Caco-2 (cell line): ENCODE measurements at regions not wholly inside any gene's neighbourhood (a gene's known extent, or its start where the extent isn't known, plus 50 kb on each side); places are given as distances from the start of the nearest gene placed in this dataset.

ENCODE experiments used
- BruUV-seq: library from RNA; stranded (reverse); fragments of 400-500 nt; replicated peaks from 2 replicates; lab custom pipeline; 2021; lab: Mats Ljungman, UMichigan
- CTCF ChIA-PET: fragments of 300-600 bp; sonication (Branson Sonifier 250); formaldehyde crosslinking; loops from one replicate; lab custom pipeline; 2022; ENCODE audit warnings: antibody characterized with exemption; lab: Charles Lee
- POLR2A ChIA-PET: fragments of 300-600 bp; sonication (Branson Sonifier 250); formaldehyde crosslinking; loops from one replicate; lab custom pipeline; 2022; ENCODE audit warnings: antibody characterized with exemption; lab: Charles Lee
- DNase-seq, 2 experiments: peaks; one replicate each; pipeline versions ENCODE4 v3.0.0 to v3.0.0-alpha.2; 2020 to 2022
- H3K27me3 ChIP-seq: replicated peaks from 2 replicates; pipeline ENCODE4 v1.6.0; 2011; ENCODE audit warnings: low read length; ENCODE audit not compliant: control insufficient read depth, insufficient read depth
- H3K36me3 ChIP-seq: 2 replicates; pipeline ENCODE4 v1.5.1; 2011; ENCODE audit warnings: low read length; ENCODE audit not compliant: control insufficient read depth, insufficient read depth
- H3K4me1 ChIP-seq: fragments of 250-450 bp; sonication (Bioruptor Pico); 2 replicates; pipeline ENCODE4 v1.5.1; 2020; ENCODE audit warnings: mild to moderate bottlenecking
- H3K4me3 ChIP-seq: 2 replicates; pipeline ENCODE4 v1.5.1; 2011; ENCODE audit warnings: low read depth, mild to moderate bottlenecking, control low read depth, low read length
- H3K9me3 ChIP-seq: fragments of 250-450 bp; sonication (Bioruptor Pico); 2 replicates; pipeline ENCODE4 v1.5.1; 2020; ENCODE audit warnings: mild to moderate bottlenecking, moderate library complexity
- H3K27ac Mint-ChIP-seq: one replicate; pipeline ENCODE4 v1.8.0; 2022; ENCODE audit warnings: mixed read lengths; ENCODE audit not compliant: unreplicated experiment
- H3K27me3 Mint-ChIP-seq: one replicate; pipeline ENCODE4 v1.8.0; 2022; ENCODE audit warnings: mixed read lengths; ENCODE audit not compliant: insufficient read depth, unreplicated experiment
- H3K36me3 Mint-ChIP-seq: one replicate; pipeline ENCODE4 v1.8.0; 2022; ENCODE audit warnings: mild to moderate bottlenecking, mixed read lengths; ENCODE audit not compliant: insufficient read depth, unreplicated experiment
- H3K4me1 Mint-ChIP-seq: one replicate; pipeline ENCODE4 v1.8.0; 2022; ENCODE audit warnings: low read depth, mixed read lengths; ENCODE audit not compliant: unreplicated experiment
- H3K4me3 Mint-ChIP-seq: one replicate; pipeline ENCODE4 v1.8.0; 2022; ENCODE audit warnings: mild to moderate bottlenecking, moderate library complexity, mixed read lengths; ENCODE audit not compliant: unreplicated experiment
- H3K9me3 Mint-ChIP-seq: one replicate; pipeline ENCODE4 v1.8.0; 2022; ENCODE audit warnings: mixed read lengths; ENCODE audit not compliant: unreplicated experiment
- intact Hi-C: fragments of 100-400 bp; cut with micrococcal nuclease; formaldehyde crosslinking; loops from one replicate; pipeline ENCODE4 v1.10.0; 2022; ENCODE audit not compliant: unreplicated experiment
- TF ChIP-seq, protein P1 (sequence below), 2 experiments: fragments of 200-600 bp in 1 of 2; IDR thresholded peaks; 1 replicate in 1 of 2; 2 replicates in 1 of 2; pipeline versions ENCODE4 v1.5.1 to v1.8.0; 2011 to 2022; ENCODE audit warnings: antibody characterized with exemption in 1 of 2, control low read depth in 1 of 2, inconsistent platforms in 1 of 2, low read depth in 1 of 2, low read length in 1 of 2, mild to moderate bottlenecking in 1 of 2, moderate library complexity in 1 of 2; ENCODE audit not compliant: insufficient read depth in 1 of 2, severe bottlenecking in 1 of 2, unreplicated experiment in 1 of 2

DNA sequence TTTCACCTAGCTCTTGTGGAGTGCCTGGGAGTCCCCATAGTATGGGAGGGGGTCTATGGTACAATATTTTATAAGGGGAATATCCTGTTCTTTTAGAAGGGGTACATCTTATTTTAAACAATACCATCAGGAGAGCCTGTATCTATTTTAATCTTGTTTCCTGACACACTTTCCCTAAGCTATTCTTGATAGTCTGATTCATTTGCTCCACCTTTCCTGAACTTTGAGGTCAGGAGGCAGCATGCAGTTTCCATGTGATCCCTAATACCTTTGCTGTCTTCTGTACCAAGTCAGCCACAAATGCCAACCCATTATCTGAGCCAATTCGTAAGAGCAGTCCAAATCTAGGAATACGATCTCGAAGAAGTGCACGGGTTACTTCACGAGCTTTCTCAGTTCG lies 86.2 kb downstream of the SLC25A15 start:
- no peaks in the 10 kb centered on the region for H3K27me3 ChIP-seq
- POLR2A ChIA-PET = no interaction called here
- H3K36me3 Mint-ChIP-seq = peaks cover 30% of the 10 kb centered on the region
- intact Hi-C loops = no loop called here
- BruUV-seq = no TSS peak
- CTCF ChIA-PET = interaction anchor here (0.5 kb wide), 1 partner anchor 311 kb away, joined by 3 read pairs; no protein-coding TSS in a partner anchor
- H3K36me3 ChIP-seq = peaks cover 5% of the 10 kb centered on the region; the same call in 1 of the 2 replicates
- DNase-seq = no peak
- H3K27me3 Mint-ChIP-seq = no peaks in the 10 kb centered on the region
- no peak overlapping the region for H3K4me3 Mint-ChIP-seq
- H3K4me1 ChIP-seq = no peaks in the 10 kb centered on the region
- H3K9me3 Mint-ChIP-seq = peaks cover 51% of the 10 kb centered on the region
- H3K9me3 ChIP-seq = peaks cover 43% of the 10 kb centered on the region
- H3K4me1 Mint-ChIP-seq = no peaks in the 10 kb centered on the region
- TF ChIP-seq, protein P1, sequence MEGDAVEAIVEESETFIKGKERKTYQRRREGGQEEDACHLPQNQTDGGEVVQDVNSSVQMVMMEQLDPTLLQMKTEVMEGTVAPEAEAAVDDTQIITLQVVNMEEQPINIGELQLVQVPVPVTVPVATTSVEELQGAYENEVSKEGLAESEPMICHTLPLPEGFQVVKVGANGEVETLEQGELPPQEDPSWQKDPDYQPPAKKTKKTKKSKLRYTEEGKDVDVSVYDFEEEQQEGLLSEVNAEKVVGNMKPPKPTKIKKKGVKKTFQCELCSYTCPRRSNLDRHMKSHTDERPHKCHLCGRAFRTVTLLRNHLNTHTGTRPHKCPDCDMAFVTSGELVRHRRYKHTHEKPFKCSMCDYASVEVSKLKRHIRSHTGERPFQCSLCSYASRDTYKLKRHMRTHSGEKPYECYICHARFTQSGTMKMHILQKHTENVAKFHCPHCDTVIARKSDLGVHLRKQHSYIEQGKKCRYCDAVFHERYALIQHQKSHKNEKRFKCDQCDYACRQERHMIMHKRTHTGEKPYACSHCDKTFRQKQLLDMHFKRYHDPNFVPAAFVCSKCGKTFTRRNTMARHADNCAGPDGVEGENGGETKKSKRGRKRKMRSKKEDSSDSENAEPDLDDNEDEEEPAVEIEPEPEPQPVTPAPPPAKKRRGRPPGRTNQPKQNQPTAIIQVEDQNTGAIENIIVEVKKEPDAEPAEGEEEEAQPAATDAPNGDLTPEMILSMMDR (IDR thresholded peaks at IDR 0.05; ENCODE audit: insufficient read depth in 1 of 2, low read depth in 1 of 2, low read length in 1 of 2, severe bottlenecking in 1 of 2, unreplicated experiment in 1 of 2) = no peak
- H3K4me3 ChIP-seq = no peak overlapping the region
- no peak overlapping the region for H3K27ac Mint-ChIP-seq

DNA sequence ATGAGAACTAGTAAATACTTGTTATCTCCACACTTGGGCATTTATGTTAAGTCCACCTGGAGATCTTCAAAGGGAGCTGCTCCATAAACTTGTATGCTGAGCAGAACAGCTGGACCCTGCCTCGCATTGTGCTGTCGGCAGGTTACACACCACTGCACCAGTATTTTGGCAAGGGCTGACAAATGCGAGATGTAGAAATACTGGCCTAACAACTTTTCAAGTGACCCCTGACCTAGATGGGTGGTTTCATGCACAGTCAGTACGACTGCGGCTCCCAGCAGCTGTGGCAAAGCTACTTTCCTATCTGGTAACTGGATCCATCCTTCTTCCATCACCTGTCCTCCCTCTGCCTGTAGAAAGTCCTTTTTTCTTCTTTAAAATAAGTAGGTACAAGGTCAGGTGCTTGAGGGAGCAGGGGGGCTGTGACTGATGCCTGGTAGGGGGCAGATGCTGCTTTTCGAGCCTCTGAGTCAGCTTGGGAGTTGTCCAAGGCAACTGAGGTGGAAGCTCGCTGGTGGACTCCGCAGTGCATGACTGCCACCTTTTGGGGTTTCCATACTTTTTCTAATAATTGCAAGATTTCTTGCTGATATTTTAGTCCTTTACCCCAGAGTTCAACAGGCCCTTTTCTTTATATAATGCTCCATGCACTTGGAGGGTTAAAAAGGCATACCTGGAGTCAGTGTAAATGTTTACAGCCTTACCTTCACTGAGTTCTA lies 86.8 kb downstream of the SLC25A15 start:
- Histone ChIP-seq H3K4me3 (no peak overlapping the region), H3K27me3 (no peaks in the 10 kb centered on the region), H3K36me3 (peaks cover 5% of the 10 kb centered on the region; the same call in 1 of the 2 replicates), H3K4me1 (no peaks in the 10 kb centered on the region), H3K9me3 (peaks cover 41% of the 10 kb centered on the region)
- DNase-seq = no peak
- intact Hi-C loops = loop anchor here (2.0 kb wide), 1 partner anchor 17 kb away; no protein-coding TSS in a partner anchor
- ChIA-PET CTCF (no interaction called here), POLR2A (no interaction called here)
- BruUV-seq = no TSS peak
- Mint-ChIP-seq H3K4me1 (no peaks in the 10 kb centered on the region), H3K27me3 (no peaks in the 10 kb centered on the region), H3K36me3 (peaks cover 30% of the 10 kb centered on the region), H3K4me3 (no peak overlapping the region), H3K27ac (no peak overlapping the region), H3K9me3 (peaks cover 51% of the 10 kb centered on the region)
- TF ChIP-seq, protein P1 (IDR thresholded peaks at IDR 0.05; ENCODE audit: insufficient read depth in 1 of 2, low read depth in 1 of 2, low read length in 1 of 2, severe bottlenecking in 1 of 2, unreplicated experiment in 1 of 2) = no peak

DNA sequence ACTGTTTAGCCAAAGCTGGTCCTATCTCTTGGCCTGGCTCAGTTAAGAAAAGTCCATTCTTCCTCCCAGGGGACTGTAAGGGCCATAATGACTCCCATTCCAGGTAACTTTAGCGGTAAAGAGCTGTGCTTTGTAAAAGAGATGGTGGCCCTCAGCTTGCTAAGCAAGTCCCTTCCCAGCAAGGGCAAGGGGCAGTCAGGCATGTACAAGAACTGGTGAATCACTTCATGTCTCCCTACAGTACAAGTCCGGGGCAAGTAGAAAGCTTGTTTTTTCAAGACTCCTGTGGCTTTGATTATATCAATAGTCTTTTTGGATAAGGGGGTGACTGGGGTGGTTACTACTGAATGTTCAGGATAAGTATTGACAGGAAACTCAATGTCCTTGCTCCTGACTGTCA lies 88.9 kb downstream of the SLC25A15 start:
- peaks cover 36% of the 10 kb centered on the region for H3K36me3 Mint-ChIP-seq
- ChIA-PET POLR2A (no interaction called here), CTCF (no interaction called here)
- no peaks in the 10 kb centered on the region for H3K4me1 Mint-ChIP-seq
- Histone ChIP-seq H3K27me3 (no peaks in the 10 kb centered on the region), H3K4me3 (no peak overlapping the region), H3K36me3 (peaks cover 5% of the 10 kb centered on the region; the same call in 1 of the 2 replicates), H3K4me1 (no peaks in the 10 kb centered on the region), H3K9me3 (peaks cover 37% of the 10 kb centered on the region)
- no TSS peak for BruUV-seq
- DNase-seq = no peak
- intact Hi-C loops = no loop called here
- H3K27me3 Mint-ChIP-seq = no peaks in the 10 kb centered on the region
- H3K9me3 Mint-ChIP-seq = peaks cover 38% of the 10 kb centered on the region
- no peak overlapping the region for H3K4me3 Mint-ChIP-seq
- TF ChIP-seq, protein P1 (IDR thresholded peaks at IDR 0.05; ENCODE audit: insufficient read depth in 1 of 2, low read depth in 1 of 2, low read length in 1 of 2, severe bottlenecking in 1 of 2, unreplicated experiment in 1 of 2) = no peak
- no peak overlapping the region for H3K27ac Mint-ChIP-seq
